HepG2 (cell line): ENCODE measurements at regions not wholly inside any gene's neighbourhood (a gene's known extent, or its start where the extent isn't known, plus 50 kb on each side); places are given as distances from the start of the nearest gene placed in this dataset.
A peak's percentile ranks its signal among the peaks of the same experiment; 100 is the strongest.

ENCODE experiments used
- CEBPZ ChIP-seq: IDR thresholded peaks from 2 replicates; pipeline ENCODE4 v1.6.1; 2012; ENCODE audit warnings: low read length, improper control_type of control experiment
- GABPB1 ChIP-seq: IDR thresholded peaks from 2 replicates; pipeline ENCODE4 v1.6.1; 2016; ENCODE audit warnings: mild to moderate bottlenecking, missing genetic modification reagents, moderate library complexity, missing compliant biosample characterization
- KDM2A ChIP-seq: sonication (generic); formaldehyde crosslinking; IDR thresholded peaks from 2 replicates; pipeline ENCODE4 v1.4.0; 2020; ENCODE audit warnings: low read depth, missing genetic modification reagents, borderline replicate concordance
- MXD3 ChIP-seq: IDR thresholded peaks from 2 replicates; pipeline ENCODE4 v1.6.1; 2016; ENCODE audit warnings: mild to moderate bottlenecking, missing biosample characterization, missing genetic modification reagents
- RNF2 ChIP-seq: fragments of 450-650 bp; conservative IDR thresholded peaks from 2 replicates; pipeline ENCODE4 v1.6.1; 2016; ENCODE audit warnings: low read depth
- SALL2 ChIP-seq: sonication (generic); formaldehyde crosslinking; IDR thresholded peaks from 2 replicates; pipeline ENCODE4 v1.8.1; 2023; ENCODE audit warnings: mild to moderate bottlenecking, missing genetic modification reagents, inconsistent platforms
- SIN3B ChIP-seq: fragments of 150-350 bp; IDR thresholded peaks from 2 replicates; pipeline ENCODE4 v1.6.1; 2014; ENCODE audit warnings: low read length
- TSC22D2 ChIP-seq: sonication (generic); formaldehyde crosslinking; IDR thresholded peaks from 2 replicates; pipeline ENCODE4 v1.5.1; 2020; ENCODE audit warnings: missing genetic modification reagents, mild to moderate bottlenecking, borderline replicate concordance
- ZBTB49 ChIP-seq: sonication (generic); formaldehyde crosslinking; IDR thresholded peaks from 2 replicates; pipeline ENCODE4 v1.4.0; 2020; ENCODE audit warnings: missing genetic modification reagents, borderline replicate concordance
- ZEB1 ChIP-seq: IDR thresholded peaks from 2 replicates; pipeline ENCODE4 v1.6.1; 2012; ENCODE audit warnings: mild to moderate bottlenecking, low read depth, inconsistent platforms; ENCODE audit not compliant: insufficient replicate concordance
- ZFX ChIP-seq: sonication (generic); formaldehyde crosslinking; IDR thresholded peaks from 2 replicates; pipeline ENCODE4 v1.4.0; 2020; ENCODE audit warnings: mild to moderate bottlenecking, low read depth, missing genetic modification reagents, moderate library complexity
- ZNF251 ChIP-seq: sonication (generic); formaldehyde crosslinking; IDR thresholded peaks from 2 replicates; pipeline ENCODE4 v1.9.0; 2021; ENCODE audit warnings: mild to moderate bottlenecking, missing genetic modification reagents
- TF ChIP-seq, protein P1 (sequence below): sonication (generic); formaldehyde crosslinking; IDR thresholded peaks from 2 replicates; pipeline ENCODE4 v1.4.0; 2020; ENCODE audit warnings: missing genetic modification reagents
- TF ChIP-seq, protein P2 (sequence below): sonication (generic); formaldehyde crosslinking; IDR thresholded peaks from 2 replicates; pipeline ENCODE4 v1.5.0; 2020; ENCODE audit warnings: mild to moderate bottlenecking, missing genetic modification reagents, moderate library complexity

DNA sequence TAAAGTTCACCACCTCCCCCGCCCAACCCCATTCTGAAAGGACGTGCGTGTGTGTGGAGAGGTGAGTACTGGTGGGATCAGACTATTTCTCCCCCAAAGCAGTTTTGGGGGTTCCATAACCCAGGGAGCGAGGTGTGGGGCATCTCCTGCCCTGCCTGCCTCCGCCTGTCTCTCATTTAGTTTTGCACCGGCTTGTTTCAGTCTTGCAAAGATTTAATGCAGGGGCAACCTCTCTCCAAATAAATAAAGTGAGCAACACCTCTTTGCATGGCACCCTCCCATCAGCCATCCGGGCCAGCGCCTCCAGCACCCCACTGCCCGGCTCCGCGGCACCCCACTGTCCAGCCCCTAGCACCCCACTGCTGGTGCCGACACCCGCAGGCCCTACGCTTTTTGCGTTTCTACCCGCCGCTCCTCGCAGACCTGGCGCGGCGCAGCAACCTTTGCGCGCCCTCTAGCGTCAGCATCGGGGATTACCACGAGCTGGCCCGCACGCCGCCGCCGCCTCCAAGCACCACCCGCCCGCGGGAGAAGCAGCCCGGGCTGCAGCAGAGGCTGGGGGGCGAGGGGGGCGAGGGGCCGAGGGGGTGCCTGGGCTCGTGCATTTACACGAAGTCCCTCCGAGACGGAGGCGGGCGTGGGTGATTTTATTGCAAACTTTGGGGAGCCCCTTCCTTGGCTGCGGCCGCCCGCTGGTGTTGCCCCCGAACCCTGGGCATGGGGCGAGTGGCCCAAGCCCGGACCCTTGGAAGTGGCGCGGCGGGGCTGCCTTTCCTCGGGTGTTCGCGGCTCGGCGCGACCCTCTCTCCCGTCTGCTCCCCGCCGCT is 55.8 kb upstream of the VRK1 start (continued):
- TF ChIP-seq CEBPZ (no peak), KDM2A (CRISPR knock-in tag) (peak; percentile 61; the same call in 1 of the 2 replicates), MXD3 (CRISPR knock-in tag) (0 out of 2 replicates have a peak, but pooled peaks have one; percentile 32), SIN3B (no peak), TSC22D2 (no peak), ZNF251 (CRISPR knock-in tag) (no peak), GABPB1 (peak; percentile 49; the same call in 1 of the 2 replicates), ZEB1 (no peak), RNF2 (peak; percentile 70; the same call in 1 of the 2 replicates), SALL2 (CRISPR knock-in tag) (no peak), ZBTB49 (CRISPR knock-in tag) (no peak), ZFX (CRISPR knock-in tag) (no peak)
- TF ChIP-seq, protein P1, sequence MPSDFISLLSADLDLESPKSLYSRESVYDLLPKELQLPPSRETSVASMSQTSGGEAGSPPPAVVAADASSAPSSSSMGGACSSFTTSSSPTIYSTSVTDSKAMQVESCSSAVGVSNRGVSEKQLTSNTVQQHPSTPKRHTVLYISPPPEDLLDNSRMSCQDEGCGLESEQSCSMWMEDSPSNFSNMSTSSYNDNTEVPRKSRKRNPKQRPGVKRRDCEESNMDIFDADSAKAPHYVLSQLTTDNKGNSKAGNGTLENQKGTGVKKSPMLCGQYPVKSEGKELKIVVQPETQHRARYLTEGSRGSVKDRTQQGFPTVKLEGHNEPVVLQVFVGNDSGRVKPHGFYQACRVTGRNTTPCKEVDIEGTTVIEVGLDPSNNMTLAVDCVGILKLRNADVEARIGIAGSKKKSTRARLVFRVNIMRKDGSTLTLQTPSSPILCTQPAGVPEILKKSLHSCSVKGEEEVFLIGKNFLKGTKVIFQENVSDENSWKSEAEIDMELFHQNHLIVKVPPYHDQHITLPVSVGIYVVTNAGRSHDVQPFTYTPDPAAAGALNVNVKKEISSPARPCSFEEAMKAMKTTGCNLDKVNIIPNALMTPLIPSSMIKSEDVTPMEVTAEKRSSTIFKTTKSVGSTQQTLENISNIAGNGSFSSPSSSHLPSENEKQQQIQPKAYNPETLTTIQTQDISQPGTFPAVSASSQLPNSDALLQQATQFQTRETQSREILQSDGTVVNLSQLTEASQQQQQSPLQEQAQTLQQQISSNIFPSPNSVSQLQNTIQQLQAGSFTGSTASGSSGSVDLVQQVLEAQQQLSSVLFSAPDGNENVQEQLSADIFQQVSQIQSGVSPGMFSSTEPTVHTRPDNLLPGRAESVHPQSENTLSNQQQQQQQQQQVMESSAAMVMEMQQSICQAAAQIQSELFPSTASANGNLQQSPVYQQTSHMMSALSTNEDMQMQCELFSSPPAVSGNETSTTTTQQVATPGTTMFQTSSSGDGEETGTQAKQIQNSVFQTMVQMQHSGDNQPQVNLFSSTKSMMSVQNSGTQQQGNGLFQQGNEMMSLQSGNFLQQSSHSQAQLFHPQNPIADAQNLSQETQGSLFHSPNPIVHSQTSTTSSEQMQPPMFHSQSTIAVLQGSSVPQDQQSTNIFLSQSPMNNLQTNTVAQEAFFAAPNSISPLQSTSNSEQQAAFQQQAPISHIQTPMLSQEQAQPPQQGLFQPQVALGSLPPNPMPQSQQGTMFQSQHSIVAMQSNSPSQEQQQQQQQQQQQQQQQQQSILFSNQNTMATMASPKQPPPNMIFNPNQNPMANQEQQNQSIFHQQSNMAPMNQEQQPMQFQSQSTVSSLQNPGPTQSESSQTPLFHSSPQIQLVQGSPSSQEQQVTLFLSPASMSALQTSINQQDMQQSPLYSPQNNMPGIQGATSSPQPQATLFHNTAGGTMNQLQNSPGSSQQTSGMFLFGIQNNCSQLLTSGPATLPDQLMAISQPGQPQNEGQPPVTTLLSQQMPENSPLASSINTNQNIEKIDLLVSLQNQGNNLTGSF, result no peak
- TF ChIP-seq, protein P2, sequence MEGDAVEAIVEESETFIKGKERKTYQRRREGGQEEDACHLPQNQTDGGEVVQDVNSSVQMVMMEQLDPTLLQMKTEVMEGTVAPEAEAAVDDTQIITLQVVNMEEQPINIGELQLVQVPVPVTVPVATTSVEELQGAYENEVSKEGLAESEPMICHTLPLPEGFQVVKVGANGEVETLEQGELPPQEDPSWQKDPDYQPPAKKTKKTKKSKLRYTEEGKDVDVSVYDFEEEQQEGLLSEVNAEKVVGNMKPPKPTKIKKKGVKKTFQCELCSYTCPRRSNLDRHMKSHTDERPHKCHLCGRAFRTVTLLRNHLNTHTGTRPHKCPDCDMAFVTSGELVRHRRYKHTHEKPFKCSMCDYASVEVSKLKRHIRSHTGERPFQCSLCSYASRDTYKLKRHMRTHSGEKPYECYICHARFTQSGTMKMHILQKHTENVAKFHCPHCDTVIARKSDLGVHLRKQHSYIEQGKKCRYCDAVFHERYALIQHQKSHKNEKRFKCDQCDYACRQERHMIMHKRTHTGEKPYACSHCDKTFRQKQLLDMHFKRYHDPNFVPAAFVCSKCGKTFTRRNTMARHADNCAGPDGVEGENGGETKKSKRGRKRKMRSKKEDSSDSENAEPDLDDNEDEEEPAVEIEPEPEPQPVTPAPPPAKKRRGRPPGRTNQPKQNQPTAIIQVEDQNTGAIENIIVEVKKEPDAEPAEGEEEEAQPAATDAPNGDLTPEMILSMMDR (CRISPR knock-in tag), result peak; percentile 95
